Mesendoderm (in vitro differentiated cells): ENCODE measurements at regions not wholly inside any gene's neighbourhood (a gene's known extent, or its start where the extent isn't known, plus 50 kb on each side); places are given as distances from the start of the nearest gene placed in this dataset.

Source experiments
- DNase-seq: peaks from one replicate; pipeline ENCODE4 v3.0.0; 2013
- H2AK5ac ChIP-seq: 2 replicates; pipeline ENCODE4 v1.6.1; 2013; ENCODE audit warnings: low read length, inconsistent platforms
- H2BK120ac ChIP-seq: 2 replicates; pipeline ENCODE4 v1.6.1; 2013; ENCODE audit warnings: low read depth, mild to moderate bottlenecking, low read length, moderate library complexity, mixed read lengths
- H2BK15ac ChIP-seq: replicated peaks from 2 replicates; pipeline ENCODE4 v1.6.1; 2013; ENCODE audit warnings: low read depth, mild to moderate bottlenecking, moderate library complexity
- H2BK5ac ChIP-seq: 2 replicates; pipeline ENCODE4 v1.6.1; 2013; ENCODE audit warnings: low read length, inconsistent platforms
- H3K18ac ChIP-seq: 2 replicates; pipeline ENCODE4 v1.6.1; 2013; ENCODE audit warnings: mild to moderate bottlenecking, low read length, mixed read lengths
- H3K23ac ChIP-seq: one replicate; pipeline ENCODE4 v1.6.1; 2013; ENCODE audit warnings: low read length
- H3K27ac ChIP-seq: 2 replicates; pipeline ENCODE4 v1.5.1; 2013; ENCODE audit warnings: low read depth, mild to moderate bottlenecking, inconsistent platforms, low read length, moderate library complexity
- H3K27me3 ChIP-seq: 2 replicates; pipeline ENCODE4 v1.6.1; 2013; ENCODE audit warnings: low read length, control low read depth, mild to moderate bottlenecking, inconsistent platforms; ENCODE audit not compliant: insufficient read depth, poor library complexity
- H3K36me3 ChIP-seq: 2 replicates; pipeline ENCODE4 v1.6.1; 2013; ENCODE audit warnings: low read length, inconsistent platforms; ENCODE audit not compliant: control insufficient read depth, insufficient read depth
- H3K4ac ChIP-seq: one replicate; pipeline ENCODE4 v1.6.1; 2013; ENCODE audit warnings: low read depth, mild to moderate bottlenecking, low read length, moderate library complexity
- H3K4me1 ChIP-seq: 2 replicates; pipeline ENCODE4 v1.6.1; 2013; ENCODE audit warnings: low read depth, low read length, inconsistent platforms; ENCODE audit not compliant: control insufficient read depth
- H3K4me2 ChIP-seq: 2 replicates; pipeline ENCODE4 v1.6.1; 2013; ENCODE audit warnings: low read length
- H3K4me3 ChIP-seq: 2 replicates; pipeline ENCODE4 v1.5.1; 2013; ENCODE audit warnings: mild to moderate bottlenecking, low read length
- H3K56ac ChIP-seq: one replicate; pipeline ENCODE4 v1.6.1; 2013; ENCODE audit warnings: low read length
- H3K79me1 ChIP-seq: 2 replicates; pipeline ENCODE4 v1.6.1; 2013; ENCODE audit warnings: low read length, inconsistent platforms
- H3K79me2 ChIP-seq: 2 replicates; pipeline ENCODE4 v1.6.1; 2013; ENCODE audit warnings: mild to moderate bottlenecking, low read length; ENCODE audit not compliant: control insufficient read depth, insufficient read depth
- H3K9ac ChIP-seq: 2 replicates; pipeline ENCODE4 v1.6.1; 2013; ENCODE audit warnings: low read length, inconsistent platforms
- H4K5ac ChIP-seq: one replicate; pipeline ENCODE4 v1.6.1; 2013; ENCODE audit warnings: low read length
- H4K8ac ChIP-seq: one replicate; pipeline ENCODE4 v1.6.1; 2013; ENCODE audit warnings: low read depth, mild to moderate bottlenecking, control low read depth, low read length, moderate library complexity
- WGBS: extraction: QIAGEN DNeasy Blood & Tissue Kit; methylation state at CpG from one replicate; pipeline ENCODE4 v1.1.7; 2013; ENCODE audit warnings: low lambda C conversion rate, missing lambda C conversion rate; ENCODE audit not compliant: insufficient coverage; ENCODE audit errors: extremely low coverage; 5-methylcytosine and 5-hydroxymethylcytosine counted together

- no peaks in the 10 kb centered on the region for H3K36me3 ChIP-seq
Observed at GRCh38 chr2:105490956-105491355, 92.1 kb upstream of the FHL2 start.

GRCh38 chr2:105490204-105490603 lies 91.4 kb upstream of the FHL2 start:
- no peak overlapping the region for H3K4me2 ChIP-seq
- no peak overlapping the region for H3K4me3 ChIP-seq
- H3K9ac ChIP-seq, result no peak overlapping the region
- H2AK5ac ChIP-seq, result no peak overlapping the region
- no peaks in the 10 kb centered on the region for H3K27me3 ChIP-seq
- H2BK5ac ChIP-seq, result no peak overlapping the region
- H3K56ac ChIP-seq, result no peak overlapping the region
- H2BK15ac ChIP-seq, result no peak overlapping the region
- no peaks in the 10 kb centered on the region for H3K79me1 ChIP-seq
- no peak overlapping the region for H3K27ac ChIP-seq
- DNase-seq, result no peak
- H3K4me1 ChIP-seq, result no peaks in the 10 kb centered on the region
- H2BK120ac ChIP-seq, result no peak overlapping the region
- H4K8ac ChIP-seq, result no peak overlapping the region
- H3K79me2 ChIP-seq, result no peaks in the 10 kb centered on the region
- H3K36me3 ChIP-seq, result no peaks in the 10 kb centered on the region
- no peak overlapping the region for H4K5ac ChIP-seq
- WGBS, result no CpG with 5 or more reads among the region's 4 CpGs
- H3K4ac ChIP-seq, result no peak overlapping the region
- H3K18ac ChIP-seq, result no peak overlapping the region
- no peak overlapping the region for H3K23ac ChIP-seq

More at GRCh38 chr2:105490956-105491355, 92.1 kb upstream of the FHL2 start:
- no peak overlapping the region for H3K9ac ChIP-seq
- no peak overlapping the region for H3K4me2 ChIP-seq
- no peak overlapping the region for H3K23ac ChIP-seq
- WGBS, result no CpG with 5 or more reads among the region's 1 CpG
- no peak overlapping the region for H3K56ac ChIP-seq
- no peak overlapping the region for H2BK15ac ChIP-seq
- H2BK120ac ChIP-seq, result no peak overlapping the region
- no peak overlapping the region for H3K4ac ChIP-seq
- no peak overlapping the region for H3K4me3 ChIP-seq
- no peak overlapping the region for H3K27ac ChIP-seq
- H3K18ac ChIP-seq, result no peak overlapping the region
- no peaks in the 10 kb centered on the region for H3K79me1 ChIP-seq
- H4K8ac ChIP-seq, result no peak overlapping the region
- H3K27me3 ChIP-seq, result no peaks in the 10 kb centered on the region
- no peaks in the 10 kb centered on the region for H3K79me2 ChIP-seq
- H3K4me1 ChIP-seq, result no peaks in the 10 kb centered on the region
- H4K5ac ChIP-seq, result no peak overlapping the region
- no peak overlapping the region for H2AK5ac ChIP-seq
- DNase-seq, result no peak
- no peak overlapping the region for H2BK5ac ChIP-seq

GRCh38 chr2:105489168-105489878 lies 90.5 kb upstream of the FHL2 start:
- H3K23ac ChIP-seq, result no peak overlapping the region
- H3K4me3 ChIP-seq, result no peak overlapping the region
- no peak overlapping the region for H3K4ac ChIP-seq
- H4K5ac ChIP-seq, result no peak overlapping the region
- DNase-seq, result peak; percentile 62
- no peaks in the 10 kb centered on the region for H3K79me2 ChIP-seq
- H3K79me1 ChIP-seq, result no peaks in the 10 kb centered on the region
- H2BK15ac ChIP-seq, result no peak overlapping the region
- H3K56ac ChIP-seq, result no peak overlapping the region
- no peak overlapping the region for H3K27ac ChIP-seq
- H3K9ac ChIP-seq, result no peak overlapping the region
- H2BK5ac ChIP-seq, result no peak overlapping the region
- H3K36me3 ChIP-seq, result no peaks in the 10 kb centered on the region
- no peak overlapping the region for H3K18ac ChIP-seq
- no CpG with 5 or more reads among the region's 3 CpGs for WGBS
- no peak overlapping the region for H3K4me2 ChIP-seq
- H4K8ac ChIP-seq, result no peak overlapping the region
- H3K4me1 ChIP-seq, result no peaks in the 10 kb centered on the region
- no peak overlapping the region for H2BK120ac ChIP-seq
- H3K27me3 ChIP-seq, result no peaks in the 10 kb centered on the region
- H2AK5ac ChIP-seq, result no peak overlapping the region

- no peak for DNase-seq
- Histone ChIP-seq H3K79me1 (no peaks in the 10 kb centered on the region), H3K36me3 (no peaks in the 10 kb centered on the region), H3K23ac (no peak overlapping the region), H3K18ac (no peak overlapping the region), H4K8ac (no peak overlapping the region), H4K5ac (no peak overlapping the region), H3K4ac (no peak overlapping the region), H3K27me3 (no peaks in the 10 kb centered on the region), H2BK15ac (no peak overlapping the region), H3K56ac (no peak overlapping the region), H2BK120ac (no peak overlapping the region), H3K4me3 (no peak overlapping the region), H2AK5ac (no peak overlapping the region), H3K4me1 (no peaks in the 10 kb centered on the region), H3K4me2 (no peak overlapping the region), H3K79me2 (no peaks in the 10 kb centered on the region), H3K27ac (no peak overlapping the region), H2BK5ac (no peak overlapping the region), H3K9ac (no peak overlapping the region)
- WGBS, result no CpG with 5 or more reads among the region's 8 CpGs
Observed at GRCh38 chr2:105488285-105488684, 89.4 kb upstream of the FHL2 start.

- no peaks in the 10 kb centered on the region for H3K4me1 ChIP-seq
- H3K27ac ChIP-seq, result no peak overlapping the region
- WGBS, result no CpG with 5 or more reads among the region's 21 CpGs
- no peaks in the 10 kb centered on the region for H3K79me1 ChIP-seq
- H2BK15ac ChIP-seq, result no peak overlapping the region
- H3K9ac ChIP-seq, result no peak overlapping the region
- H3K18ac ChIP-seq, result no peak overlapping the region
- H3K4me3 ChIP-seq, result no peak overlapping the region
- no peaks in the 10 kb centered on the region for H3K27me3 ChIP-seq
- no peaks in the 10 kb centered on the region for H3K79me2 ChIP-seq
- no peaks in the 10 kb centered on the region for H3K36me3 ChIP-seq
- no peak overlapping the region for H3K4me2 ChIP-seq
- no peak for DNase-seq
- H3K4ac ChIP-seq, result no peak overlapping the region
- no peak overlapping the region for H2BK5ac ChIP-seq
- no peak overlapping the region for H2AK5ac ChIP-seq
- no peak overlapping the region for H2BK120ac ChIP-seq
- H4K5ac ChIP-seq, result no peak overlapping the region
- H4K8ac ChIP-seq, result no peak overlapping the region
- H3K56ac ChIP-seq, result peak overlapping the region; percentile 25
- H3K23ac ChIP-seq, result no peak overlapping the region
Observed at GRCh38 chr2:105487142-105488069, 88.6 kb upstream of the FHL2 start.
